Activated naive CD4-positive, alpha-beta T cell treated with anti-CD3 and anti-CD28 coated beads, Interleukin-2, amount 10 ng/mL, durations not matched to agents 7 days and 5 days (primary cell): ENCODE measurements at regions not wholly inside any gene's neighbourhood (a gene's known extent, or its start where the extent isn't known, plus 50 kb on each side); places are given as distances from the start of the nearest gene placed in this dataset.

ENCODE experiments used
- CTCF ChIA-PET: fragments of 350-600 bp; sonication (Branson Sonifier 250); formaldehyde crosslinking; loops from one replicate; lab custom pipeline; 2021; ENCODE audit warnings: antibody characterized with exemption; lab: Charles Lee
- DNase-seq: peaks from one replicate; pipeline ENCODE4 v3.0.0-alpha.2; 2020
- H3K27ac Mint-ChIP-seq: one replicate; pipeline ENCODE4 v1.8.0; 2021; ENCODE audit warnings: mild to moderate bottlenecking, moderate library complexity, mixed read lengths
- H3K27me3 Mint-ChIP-seq: one replicate; pipeline ENCODE4 v1.8.0; 2021; ENCODE audit warnings: mild to moderate bottlenecking, mixed read lengths
- H3K36me3 Mint-ChIP-seq: one replicate; pipeline ENCODE4 v1.8.0; 2021; ENCODE audit warnings: mixed read lengths
- H3K4me1 Mint-ChIP-seq: one replicate; pipeline ENCODE4 v1.8.0; 2021; ENCODE audit warnings: mixed read lengths
- H3K4me3 Mint-ChIP-seq: one replicate; pipeline ENCODE4 v1.8.0; 2021; ENCODE audit warnings: mild to moderate bottlenecking, moderate library complexity, mixed read lengths
- H3K9me3 Mint-ChIP-seq: one replicate; pipeline ENCODE4 v1.8.0; 2021; ENCODE audit warnings: mixed read lengths

DNA sequence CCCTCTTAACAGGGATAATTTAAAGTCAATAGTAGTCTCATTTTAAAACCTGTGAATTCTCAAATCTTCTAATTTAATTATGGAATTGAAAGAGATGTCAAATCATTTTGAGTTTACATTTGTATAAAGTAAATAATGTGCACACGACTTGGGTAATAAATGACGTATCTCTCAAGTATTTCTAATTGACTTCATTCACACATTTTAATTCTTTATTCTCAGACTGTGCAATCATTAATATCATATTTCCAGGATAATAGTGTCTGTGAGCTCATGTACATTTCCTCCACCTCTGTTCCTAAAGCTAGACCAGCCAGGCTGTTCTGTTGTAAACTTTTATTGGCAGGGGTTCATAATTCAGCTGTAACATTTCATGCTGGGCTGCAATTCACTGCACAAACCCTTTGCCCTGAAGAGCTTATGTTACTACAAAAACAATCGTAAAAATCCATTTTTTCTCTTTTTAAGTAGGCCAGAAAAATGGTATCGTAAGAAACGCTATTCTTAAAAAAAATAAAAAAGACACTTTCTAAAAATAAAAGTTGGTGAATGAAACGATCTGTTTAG, 1103.1 kb upstream of the TENM3 start:
- CTCF ChIA-PET: no interaction called here

GRCh38 chr4:181143250-181143854, 1099.8 kb upstream of the TENM3 start:
- H3K27me3 Mint-ChIP-seq: no peaks in the 10 kb centered on the region
- CTCF ChIA-PET: interaction anchor here (0.6 to 1.2 kb wide), 4 partner anchors 11 to 1661 kb away, joined by 3 to 5 read pairs (median 4); no protein-coding TSS in a partner anchor
- no peaks in the 10 kb centered on the region for H3K36me3 Mint-ChIP-seq
- peak; percentile 79 for DNase-seq
- no peaks in the 10 kb centered on the region for H3K4me1 Mint-ChIP-seq
- H3K27ac Mint-ChIP-seq: no peak overlapping the region
- H3K9me3 Mint-ChIP-seq: no peaks in the 10 kb centered on the region
- no peak overlapping the region for H3K4me3 Mint-ChIP-seq

More for the DNA sequence above, 1103.1 kb upstream of the TENM3 start:
- DNase-seq: no peak
- H3K4me3 Mint-ChIP-seq: no peak overlapping the region
- no peaks in the 10 kb centered on the region for H3K9me3 Mint-ChIP-seq
- no peaks in the 10 kb centered on the region for H3K27me3 Mint-ChIP-seq
- no peaks in the 10 kb centered on the region for H3K4me1 Mint-ChIP-seq
- no peak overlapping the region for H3K27ac Mint-ChIP-seq
- H3K36me3 Mint-ChIP-seq: no peaks in the 10 kb centered on the region

GRCh38 chr4:181146051-181146450, 1097.2 kb upstream of the TENM3 start:
- DNase-seq: no peak
- CTCF ChIA-PET: interaction anchor here (1.0 kb wide), 1 partner anchor 383 kb away, joined by 5 read pairs; no protein-coding TSS in a partner anchor
- Mint-ChIP-seq H3K36me3 (no peaks in the 10 kb centered on the region), H3K4me3 (no peak overlapping the region), H3K27ac (no peak overlapping the region), H3K9me3 (no peaks in the 10 kb centered on the region), H3K4me1 (no peaks in the 10 kb centered on the region), H3K27me3 (no peaks in the 10 kb centered on the region)

DNA sequence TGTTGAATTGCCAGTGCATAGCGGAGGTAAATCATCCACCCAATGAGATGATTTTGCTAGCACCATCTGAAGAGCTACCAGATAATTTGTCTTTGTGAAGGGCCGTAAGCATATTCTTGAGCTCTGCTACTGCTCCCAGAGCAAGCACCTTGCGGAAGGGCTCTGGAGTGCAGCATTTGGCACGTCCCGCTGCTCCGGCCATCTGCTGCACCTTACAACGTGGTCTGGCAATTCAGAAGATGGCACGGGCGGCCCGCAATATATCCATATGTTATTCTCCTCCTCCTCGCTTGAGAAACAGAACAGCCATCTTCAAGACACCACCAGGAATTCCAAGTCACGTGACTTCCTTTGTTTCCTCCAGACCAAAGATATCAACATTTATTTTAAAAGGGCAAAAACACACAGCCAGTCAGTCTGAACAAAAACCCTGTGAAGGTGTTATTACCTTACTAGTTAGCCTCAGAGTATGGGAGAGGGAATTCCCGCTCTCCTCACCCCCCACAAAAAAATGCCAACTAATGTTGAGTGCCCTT, 1095.7 kb upstream of the TENM3 start:
- no peaks in the 10 kb centered on the region for H3K27me3 Mint-ChIP-seq
- H3K27ac Mint-ChIP-seq: no peak overlapping the region
- no peak overlapping the region for H3K4me3 Mint-ChIP-seq
- CTCF ChIA-PET: no interaction called here
- no peaks in the 10 kb centered on the region for H3K4me1 Mint-ChIP-seq
- H3K36me3 Mint-ChIP-seq: no peaks in the 10 kb centered on the region
- H3K9me3 Mint-ChIP-seq: no peaks in the 10 kb centered on the region
- DNase-seq: no peak

DNA sequence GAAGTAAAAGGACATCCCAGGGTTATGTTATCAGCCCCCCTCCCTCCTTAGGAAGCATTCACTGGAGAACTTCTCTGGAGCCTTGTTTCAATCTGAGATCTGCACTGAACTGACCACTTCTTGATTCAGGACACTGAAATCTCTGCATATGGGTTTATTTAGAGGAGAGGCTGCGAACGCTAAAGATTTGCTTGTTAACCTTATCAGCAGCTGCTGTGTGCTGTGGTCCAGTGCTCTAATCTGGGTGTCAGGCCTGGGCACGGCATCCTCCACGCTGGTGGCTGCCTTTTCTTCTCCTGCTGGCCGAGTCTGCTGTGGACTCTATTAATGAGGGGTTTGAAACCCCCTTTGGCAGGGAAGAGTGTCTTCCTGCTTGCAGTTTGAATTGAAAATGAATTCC, 1094.7 kb upstream of the TENM3 start:
- Mint-ChIP-seq H3K27me3 (no peaks in the 10 kb centered on the region), H3K36me3 (no peaks in the 10 kb centered on the region), H3K4me3 (no peak overlapping the region), H3K9me3 (no peaks in the 10 kb centered on the region), H3K4me1 (no peaks in the 10 kb centered on the region), H3K27ac (no peak overlapping the region)
- DNase-seq: no peak
- CTCF ChIA-PET: no interaction called here

GRCh38 chr4:181150191-181150590, 1093.0 kb upstream of the TENM3 start:
- CTCF ChIA-PET: interaction anchor here (0.6 kb wide), 1 partner anchor 38 kb away, joined by 3 read pairs; no protein-coding TSS in a partner anchor
- DNase-seq: no peak
- Mint-ChIP-seq H3K4me1 (no peaks in the 10 kb centered on the region), H3K27ac (no peak overlapping the region), H3K36me3 (no peaks in the 10 kb centered on the region), H3K4me3 (no peak overlapping the region), H3K9me3 (no peaks in the 10 kb centered on the region), H3K27me3 (no peaks in the 10 kb centered on the region)

- CTCF ChIA-PET: no interaction called here
- Mint-ChIP-seq H3K36me3 (no peaks in the 10 kb centered on the region), H3K4me3 (no peak overlapping the region), H3K27me3 (no peaks in the 10 kb centered on the region), H3K4me1 (no peaks in the 10 kb centered on the region), H3K9me3 (no peaks in the 10 kb centered on the region), H3K27ac (no peak overlapping the region)
- DNase-seq: no peak
Measured at GRCh38 chr4:181151856-181152255, 1091.3 kb upstream of the TENM3 start.

DNA sequence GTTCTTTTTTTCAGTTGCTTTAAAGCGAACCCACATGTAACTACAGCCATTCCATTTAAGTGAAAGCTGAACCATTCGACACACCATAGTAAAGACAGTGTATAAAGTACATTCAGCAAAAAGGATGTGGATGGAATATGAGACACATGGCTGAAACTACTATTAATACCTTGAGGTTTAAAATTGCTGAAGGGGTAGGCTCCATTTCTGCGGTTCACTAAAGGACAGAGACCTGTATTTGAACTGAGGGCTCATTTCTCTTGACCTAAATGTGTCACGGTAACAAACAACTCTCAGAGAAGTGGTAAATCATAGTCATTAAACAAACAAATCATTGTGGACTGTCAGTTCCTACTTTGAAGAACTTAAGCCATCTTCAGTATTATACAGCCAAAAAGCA, 1085.6 kb upstream of the TENM3 start:
- H3K27ac Mint-ChIP-seq: no peak overlapping the region
- DNase-seq: no peak
- CTCF ChIA-PET: no interaction called here
- no peaks in the 10 kb centered on the region for H3K27me3 Mint-ChIP-seq
- no peaks in the 10 kb centered on the region for H3K4me1 Mint-ChIP-seq
- no peaks in the 10 kb centered on the region for H3K36me3 Mint-ChIP-seq
- no peak overlapping the region for H3K4me3 Mint-ChIP-seq
- no peaks in the 10 kb centered on the region for H3K9me3 Mint-ChIP-seq

- CTCF ChIA-PET: no interaction called here
Measured at GRCh38 chr4:181158971-181159370, 1084.2 kb upstream of the TENM3 start.

GRCh38 chr4:181161669-181162068, 1081.5 kb upstream of the TENM3 start:
- Mint-ChIP-seq H3K9me3 (no peaks in the 10 kb centered on the region), H3K4me1 (no peaks in the 10 kb centered on the region), H3K4me3 (no peak overlapping the region), H3K36me3 (no peaks in the 10 kb centered on the region), H3K27ac (no peak overlapping the region), H3K27me3 (no peaks in the 10 kb centered on the region)
- CTCF ChIA-PET: no interaction called here
- no peak for DNase-seq

More at GRCh38 chr4:181158971-181159370, 1084.2 kb upstream of the TENM3 start:
- no peaks in the 10 kb centered on the region for H3K9me3 Mint-ChIP-seq
- no peak overlapping the region for H3K27ac Mint-ChIP-seq
- H3K4me1 Mint-ChIP-seq: no peaks in the 10 kb centered on the region
- no peaks in the 10 kb centered on the region for H3K27me3 Mint-ChIP-seq
- no peak for DNase-seq
- no peaks in the 10 kb centered on the region for H3K36me3 Mint-ChIP-seq
- no peak overlapping the region for H3K4me3 Mint-ChIP-seq

GRCh38 chr4:181162266-181162665, 1080.9 kb upstream of the TENM3 start:
- H3K36me3 Mint-ChIP-seq: no peaks in the 10 kb centered on the region
- no peaks in the 10 kb centered on the region for H3K27me3 Mint-ChIP-seq
- no peaks in the 10 kb centered on the region for H3K4me1 Mint-ChIP-seq
- H3K27ac Mint-ChIP-seq: no peak overlapping the region
- CTCF ChIA-PET: no interaction called here
- no peak overlapping the region for H3K4me3 Mint-ChIP-seq
- no peak for DNase-seq
- H3K9me3 Mint-ChIP-seq: no peaks in the 10 kb centered on the region

DNA sequence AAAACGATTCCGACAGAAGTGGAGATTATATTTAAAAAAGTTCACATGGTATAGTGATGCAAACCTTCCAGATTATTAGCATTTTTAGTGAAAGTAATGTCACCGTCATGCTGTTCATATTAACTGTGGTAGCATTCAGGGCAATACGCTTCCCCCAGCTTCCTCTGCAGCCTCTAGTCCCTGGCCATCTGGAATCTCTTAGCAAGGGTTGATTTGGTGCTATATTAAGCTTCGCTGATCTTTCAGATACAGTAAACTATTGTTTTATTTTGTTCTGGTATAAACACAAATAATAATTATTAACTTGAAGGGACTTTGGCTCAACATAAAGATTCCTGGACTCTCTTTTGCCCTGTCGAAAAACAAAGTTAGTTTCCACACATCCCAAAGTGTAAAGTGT, 1080.5 kb upstream of the TENM3 start:
- DNase-seq: no peak
- Mint-ChIP-seq H3K4me1 (no peaks in the 10 kb centered on the region), H3K36me3 (no peaks in the 10 kb centered on the region), H3K4me3 (no peak overlapping the region), H3K9me3 (no peaks in the 10 kb centered on the region), H3K27me3 (no peaks in the 10 kb centered on the region), H3K27ac (no peak overlapping the region)
- CTCF ChIA-PET: no interaction called here

DNA sequence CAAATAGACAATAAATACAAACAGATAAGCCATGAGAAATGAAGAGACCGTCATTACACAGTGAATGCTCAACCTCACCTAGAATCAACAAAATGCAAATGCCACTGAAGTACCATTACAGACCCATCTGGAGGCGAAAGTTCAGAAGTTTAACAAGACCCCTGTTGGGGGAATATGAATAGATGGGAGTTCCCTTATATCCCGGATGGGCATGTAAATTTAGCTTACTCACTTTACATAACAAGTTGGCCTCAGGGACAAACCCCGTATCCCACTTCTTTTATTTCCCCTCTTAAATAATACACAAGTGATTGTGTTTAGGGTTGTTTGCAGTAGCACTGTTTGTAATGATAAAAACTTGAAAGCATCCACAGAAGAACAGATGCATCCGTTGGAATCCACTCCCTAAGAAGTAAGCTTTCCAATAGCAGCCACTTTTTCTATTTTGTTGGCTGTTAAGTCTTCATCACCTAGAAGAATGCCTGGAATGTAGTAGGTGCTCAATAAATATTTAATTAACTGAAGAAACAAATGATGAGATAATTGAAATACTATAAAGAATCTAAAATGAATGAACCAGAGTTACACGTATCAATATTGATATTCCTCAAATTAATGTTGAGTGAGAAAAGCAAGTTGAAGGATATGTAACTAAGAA, 1076.3 kb upstream of the TENM3 start:
- Mint-ChIP-seq H3K4me1 (no peaks in the 10 kb centered on the region), H3K27me3 (no peaks in the 10 kb centered on the region), H3K4me3 (no peak overlapping the region), H3K27ac (no peak overlapping the region), H3K9me3 (no peaks in the 10 kb centered on the region), H3K36me3 (no peaks in the 10 kb centered on the region)
- CTCF ChIA-PET: no interaction called here
- DNase-seq: no peak

- no peaks in the 10 kb centered on the region for H3K4me1 Mint-ChIP-seq
- H3K9me3 Mint-ChIP-seq: no peaks in the 10 kb centered on the region
- H3K27me3 Mint-ChIP-seq: no peaks in the 10 kb centered on the region
Measured at GRCh38 chr4:181168011-181168805, 1075.0 kb upstream of the TENM3 start.

More at GRCh38 chr4:181168011-181168805, 1075.0 kb upstream of the TENM3 start:
- Mint-ChIP-seq H3K36me3 (no peaks in the 10 kb centered on the region), H3K27ac (no peak overlapping the region), H3K4me3 (no peak overlapping the region)
- no peak for DNase-seq
- CTCF ChIA-PET: no interaction called here
